GM12892 (cell line): ENCODE measurements at regions not wholly inside any gene's neighbourhood (a gene's known extent, or its start where the extent isn't known, plus 50 kb on each side); places are given as distances from the start of the nearest gene placed in this dataset.

Experiments
- POLR2A ChIP-seq: IDR thresholded peaks from 2 replicates; pipeline ENCODE4 v1.6.1; 2011; ENCODE audit warnings: low read depth, low read length, control low read depth
- POLR2AphosphoS5 ChIP-seq: IDR thresholded peaks from 2 replicates; pipeline ENCODE4 v1.6.1; 2011; ENCODE audit warnings: low read depth, low read length, control low read depth
- TAF1 ChIP-seq: IDR thresholded peaks from 2 replicates; pipeline ENCODE4 v1.6.1; 2011; ENCODE audit warnings: low read depth, mild to moderate bottlenecking, control low read depth, low read length, borderline replicate concordance

DNA sequence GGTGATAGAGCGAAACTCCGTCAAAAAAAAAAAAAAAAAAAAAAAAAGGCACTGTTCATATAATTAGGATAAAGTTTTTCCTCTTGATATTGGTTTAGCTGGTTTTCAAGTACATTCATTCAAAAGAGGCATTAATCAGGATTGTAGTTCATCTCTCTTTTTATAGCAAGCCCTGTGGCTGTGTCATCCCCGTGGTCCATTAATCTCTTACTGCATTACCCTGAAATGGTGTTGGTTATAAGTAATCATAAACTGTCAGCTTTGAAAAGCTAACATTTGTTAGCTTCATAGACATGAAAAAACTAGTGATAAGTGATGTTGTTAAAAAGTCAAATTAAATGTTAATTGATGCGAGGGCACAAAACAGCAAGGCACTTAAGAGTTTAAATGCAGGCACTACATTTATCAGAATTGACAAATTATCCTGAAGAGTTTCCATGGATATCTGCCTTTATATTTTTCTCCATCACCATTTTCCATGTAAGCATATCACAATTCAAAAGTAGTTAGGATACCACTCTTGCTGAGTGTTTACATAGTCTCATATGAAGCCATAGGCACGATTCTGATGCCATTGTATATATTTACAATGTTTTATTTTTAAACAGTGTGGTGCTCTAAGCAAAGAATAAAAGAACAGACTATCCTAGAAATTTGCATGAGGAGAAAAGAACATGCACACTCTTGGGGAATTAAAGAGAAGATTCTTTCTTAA lies 193.1 kb downstream of the OTOL1 start:
- TF ChIP-seq POLR2AphosphoS5 (no peak), POLR2A (no peak), TAF1 (no peak)
